HG02759 (cell line): ENCODE measurements at regions not wholly inside any gene's neighbourhood (a gene's known extent, or its start where the extent isn't known, plus 50 kb on each side); places are given as distances from the start of the nearest gene placed in this dataset.
A peak's percentile ranks its signal among the peaks of the same experiment; 100 is the strongest.

ENCODE experiments used
- ATAC-seq: cut with Tn5 transposase; IDR thresholded peaks from one replicate; pipeline ENCODE4 v1.9.1; 2021; ENCODE audit warnings: mild to moderate bottlenecking, moderate library complexity; ENCODE audit not compliant: unreplicated experiment

DNA sequence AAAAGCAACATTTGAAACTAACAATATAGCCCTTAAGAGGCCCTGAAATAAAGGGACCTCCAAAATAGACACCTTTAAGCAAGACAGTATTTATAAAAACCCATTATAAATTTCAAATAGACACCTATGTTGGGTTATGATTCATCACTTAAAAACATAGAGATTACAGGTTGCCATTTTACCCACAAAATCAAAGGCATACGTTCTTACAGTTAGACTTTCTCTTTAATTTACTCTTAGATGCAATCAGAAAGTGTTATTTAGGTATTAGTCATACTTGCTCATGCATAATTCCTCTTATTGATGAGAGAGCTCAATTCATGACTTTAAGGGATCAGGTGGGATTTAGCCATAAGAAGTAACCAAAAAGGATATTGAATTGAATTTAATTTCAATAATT is 51.5 kb upstream of the TMEM200A start:
- no peak for ATAC-seq

DNA sequence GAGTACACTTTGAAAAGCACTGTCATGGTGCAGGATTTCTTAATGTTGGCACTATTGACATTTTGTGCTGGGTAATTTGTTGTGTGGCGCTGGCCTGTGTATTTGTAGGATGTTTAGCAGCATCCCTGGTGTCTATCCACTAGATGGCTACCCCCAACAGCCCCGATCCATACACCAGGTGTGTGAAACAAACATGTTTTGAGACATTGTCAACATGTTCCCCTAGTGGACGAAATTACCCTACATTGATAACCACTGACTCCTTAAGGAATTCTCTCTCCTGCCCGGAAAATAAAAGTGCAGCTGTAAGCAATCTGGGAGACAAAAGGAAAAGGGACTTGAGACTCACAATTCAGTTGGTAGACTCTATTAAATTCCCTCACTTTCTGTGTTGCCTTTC is 52.6 kb upstream of the TMEM200A start:
- ATAC-seq, result no peak

DNA sequence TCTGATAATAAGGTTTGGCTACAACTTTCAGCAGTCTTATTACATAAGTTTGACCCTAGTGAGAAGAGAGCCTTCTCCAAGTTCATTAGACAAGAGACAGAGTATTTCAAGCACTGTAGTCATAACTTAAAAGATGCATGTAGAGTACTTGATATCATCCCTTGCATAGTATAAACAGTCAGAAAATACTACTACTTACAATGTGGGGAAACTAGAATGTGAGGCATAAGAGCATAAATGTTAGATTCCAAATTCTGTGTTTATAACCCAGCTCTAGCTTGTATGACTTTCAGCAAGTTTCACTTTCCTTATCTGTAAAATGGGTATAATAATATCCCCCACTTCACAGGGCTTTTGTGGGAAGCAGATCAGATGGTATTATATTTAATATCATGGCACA is 56.8 kb upstream of the TMEM200A start:
- ATAC-seq, result no peak

DNA sequence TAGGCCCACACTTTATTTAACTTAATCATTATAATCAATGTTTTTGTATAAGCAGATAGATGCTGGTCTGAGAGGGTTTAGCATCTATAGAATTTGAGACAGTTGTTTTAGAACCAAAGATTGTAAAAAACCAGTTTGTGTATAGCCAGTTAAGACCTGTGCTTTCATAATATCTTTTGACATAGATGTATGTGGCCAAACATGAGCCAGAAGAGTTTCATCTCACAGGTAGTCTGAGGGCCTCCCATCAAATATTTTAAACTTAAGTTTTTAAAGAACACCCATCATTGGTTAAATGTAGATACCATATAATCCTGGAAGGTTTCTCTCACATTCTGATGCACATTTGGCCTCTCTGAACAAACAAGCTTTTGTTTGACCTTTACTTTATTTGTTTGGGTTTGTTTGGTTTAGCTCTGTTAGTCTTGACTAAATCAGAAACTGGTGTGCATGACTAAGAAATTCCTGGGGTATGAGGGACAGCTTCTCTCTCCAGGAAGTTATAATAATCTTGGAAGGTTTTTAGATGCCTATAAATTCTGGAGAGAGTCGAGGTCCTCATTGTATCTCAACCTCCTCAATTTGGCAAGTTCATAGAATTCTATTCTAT is 58.0 kb upstream of the TMEM200A start:
- ATAC-seq, result no peak

DNA sequence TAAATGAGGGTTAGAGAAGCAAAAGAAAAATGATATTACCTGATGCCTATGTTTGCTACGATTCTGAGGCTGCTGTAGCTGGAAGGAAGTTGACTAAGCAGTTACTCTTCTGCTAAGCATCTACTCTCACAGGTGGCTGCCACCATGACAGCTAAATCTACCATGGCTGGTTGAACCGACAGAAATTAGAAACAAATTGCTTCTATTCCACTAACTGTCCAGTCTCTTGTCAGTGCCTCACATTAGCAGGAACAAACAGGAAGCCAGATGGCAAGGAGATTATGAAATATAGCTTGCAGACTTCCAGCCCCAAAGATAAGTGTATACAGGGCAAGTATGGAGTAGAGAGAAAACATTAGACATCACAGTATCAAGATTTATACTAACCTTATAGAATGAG is 59.4 kb upstream of the TMEM200A start:
- no peak for ATAC-seq

DNA sequence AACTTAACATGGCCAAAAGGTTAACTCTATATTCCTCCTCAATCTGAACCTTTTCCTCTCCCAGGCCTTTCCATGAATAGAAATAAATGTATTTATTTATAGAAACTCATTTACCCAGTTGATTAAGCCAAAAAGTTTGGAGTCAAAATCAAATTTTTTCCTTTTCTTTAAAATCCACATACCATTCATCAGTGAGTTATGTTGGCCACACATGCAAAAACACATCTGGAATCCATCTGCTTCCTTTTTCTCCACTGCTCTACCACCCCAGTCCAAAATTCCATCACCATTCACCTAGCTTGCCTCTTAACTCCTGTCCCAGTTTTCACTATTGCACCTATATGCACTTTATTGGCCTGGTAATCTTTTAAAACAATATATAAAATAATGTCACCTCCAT is 62.4 kb upstream of the TMEM200A start:
- no peak for ATAC-seq

DNA sequence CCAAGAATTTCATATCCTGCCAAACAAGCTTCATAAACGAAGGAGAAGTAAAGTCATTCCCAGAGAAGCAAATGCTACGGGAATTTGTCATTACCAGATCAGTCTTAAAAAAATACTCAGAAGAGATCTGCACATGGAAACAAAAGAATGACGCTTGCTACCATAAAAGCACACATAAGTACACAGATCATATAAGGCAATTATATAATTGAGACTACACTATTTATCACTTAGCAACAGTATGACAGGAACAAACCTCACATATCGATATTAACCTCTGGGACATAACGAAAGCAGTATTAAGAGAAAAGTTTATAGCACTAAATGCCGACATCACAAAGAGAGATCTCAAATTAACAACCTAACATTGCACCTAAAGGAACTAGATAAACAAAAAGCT is 67.6 kb upstream of the TMEM200A start:
- no peak for ATAC-seq

DNA sequence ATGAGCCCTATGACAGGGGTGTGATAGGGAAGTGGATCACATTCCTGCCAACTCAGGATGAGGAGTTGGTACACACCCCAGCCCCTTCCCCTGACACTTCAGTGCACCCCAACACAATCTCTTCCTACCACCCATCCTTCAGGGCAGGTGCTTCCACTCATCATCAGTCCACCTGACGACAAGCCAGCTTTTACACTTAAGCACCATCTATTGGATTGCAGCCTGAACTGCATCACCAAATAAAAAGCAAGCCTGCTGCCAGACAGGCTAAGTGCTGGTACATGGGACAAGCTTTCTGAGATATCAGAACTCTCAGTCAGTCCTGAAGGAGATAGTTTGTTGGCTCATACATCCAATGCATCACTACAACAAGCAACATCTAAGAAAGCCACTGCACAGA is 69.0 kb upstream of the TMEM200A start:
- ATAC-seq, result no peak

DNA sequence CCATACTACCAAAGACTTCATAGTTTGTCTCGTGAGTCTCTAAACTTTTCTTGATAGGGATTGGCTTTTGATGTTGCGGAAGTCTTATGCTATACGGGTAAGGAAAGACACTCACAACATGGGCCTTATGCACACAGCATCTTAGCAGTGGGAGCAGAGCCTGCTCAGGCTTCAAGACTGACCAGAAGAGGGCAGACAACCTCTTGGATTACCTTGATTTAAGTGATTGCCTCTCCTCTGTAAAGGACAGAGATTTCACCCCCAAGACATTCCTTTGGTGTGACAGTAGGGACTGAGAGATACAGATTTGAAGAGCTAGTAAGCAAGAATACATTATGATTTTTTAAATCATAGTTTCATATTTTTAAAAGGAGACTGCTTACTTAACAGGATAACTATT is 71.0 kb upstream of the SAMD3 start:
- peak; percentile 64 for ATAC-seq

DNA sequence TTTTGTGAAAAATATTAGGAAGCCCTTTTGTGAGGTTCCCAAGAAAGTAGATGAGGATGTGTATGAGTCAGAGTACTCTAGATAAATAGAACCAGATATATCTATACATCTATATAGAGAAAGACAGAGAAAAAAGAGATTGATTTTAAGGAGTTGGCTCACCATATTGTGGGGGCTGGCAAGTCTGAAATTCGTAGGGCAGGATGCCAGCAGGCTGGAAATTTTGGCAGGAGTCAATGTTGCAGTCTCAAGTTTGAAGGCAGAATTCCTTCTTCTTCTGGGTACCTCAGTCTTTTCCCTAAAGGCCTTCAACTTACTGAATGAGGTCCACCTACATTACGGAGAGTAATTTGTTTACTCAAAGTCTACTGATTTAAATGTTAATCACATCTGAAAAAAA is 65.3 kb upstream of the SAMD3 start:
- no peak for ATAC-seq

DNA sequence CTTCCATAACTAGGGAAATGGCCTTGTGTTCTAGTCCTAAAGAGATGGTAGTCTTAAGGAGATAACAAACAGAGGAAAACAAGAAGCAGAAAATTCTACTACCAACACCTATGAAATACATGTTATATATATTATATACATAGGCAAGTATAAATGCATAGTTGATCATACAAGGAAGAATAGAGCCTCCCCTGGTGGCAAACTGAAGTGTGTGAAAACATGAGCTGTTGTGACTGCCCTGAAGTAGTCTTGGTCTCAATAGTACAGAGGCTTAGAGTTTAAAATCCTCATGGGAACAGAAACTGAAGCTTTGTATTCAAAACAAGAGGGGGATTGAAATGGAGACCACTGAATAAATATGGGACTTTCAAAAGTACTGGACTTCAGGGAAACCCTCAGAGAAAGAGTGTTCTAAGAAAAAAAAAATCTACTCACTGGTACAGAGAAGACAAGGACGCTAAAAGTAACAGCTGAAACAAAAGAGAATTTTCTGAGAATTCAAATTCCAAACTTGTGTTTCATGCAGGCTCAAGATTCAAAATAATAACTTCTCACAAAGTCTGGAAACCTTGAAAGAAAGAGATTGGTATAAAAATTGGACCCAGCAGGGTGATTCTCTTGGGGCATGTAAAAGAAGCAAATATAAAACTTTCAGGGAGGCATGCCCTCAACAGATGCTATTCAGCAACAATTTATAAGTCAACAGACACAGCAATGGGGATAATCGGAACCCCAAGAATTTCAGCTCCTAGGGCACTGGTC is 59.7 kb upstream of the SAMD3 start:
- ATAC-seq, result no peak

DNA sequence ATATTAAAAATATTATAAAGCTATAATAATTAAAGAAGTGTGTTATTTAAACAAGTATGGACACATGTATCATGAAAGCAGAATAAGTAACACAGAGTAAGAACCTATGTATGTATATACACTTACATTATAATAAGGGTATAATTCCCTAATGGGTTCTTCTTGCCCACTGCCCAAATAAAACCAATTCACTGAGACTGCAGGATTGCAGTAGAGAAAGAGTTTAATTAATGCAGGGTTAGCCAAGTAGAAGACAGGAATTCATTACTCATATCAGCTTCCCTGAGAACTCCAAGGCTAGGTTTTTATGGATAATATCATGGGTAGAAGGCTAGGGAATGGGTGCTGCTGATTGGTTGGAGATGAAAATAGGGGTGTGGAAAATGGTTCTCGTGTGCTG is 53.8 kb upstream of the SAMD3 start:
- ATAC-seq, result no peak

DNA sequence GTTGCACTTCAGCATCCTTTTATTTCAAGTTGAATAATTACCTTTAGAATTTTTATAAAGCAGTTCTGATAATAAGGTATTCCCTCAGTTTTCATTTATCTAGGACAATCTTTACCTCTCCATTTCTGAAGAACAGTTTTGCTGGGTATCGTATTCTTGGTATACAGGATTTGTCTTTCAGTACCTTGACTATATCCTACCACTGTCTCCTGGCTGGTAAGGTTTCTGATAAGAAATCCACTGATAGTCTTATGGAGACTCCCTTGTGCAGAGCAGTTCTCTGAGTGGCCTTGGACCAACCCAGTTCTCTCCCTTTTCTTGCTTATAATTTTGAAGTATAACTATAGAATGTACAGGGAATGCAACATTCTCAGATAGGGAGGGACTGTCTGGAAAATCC is 51.3 kb upstream of the SAMD3 start:
- no peak for ATAC-seq
